GM18861 (cell line): ENCODE measurements at regions not wholly inside any gene's neighbourhood (a gene's known extent, or its start where the extent isn't known, plus 50 kb on each side); places are given as distances from the start of the nearest gene placed in this dataset.
"Not testable (repeated sequence)": the region's sequence is repeated elsewhere in the genome, so short reads cannot be mapped to it uniquely, and the experiment has no call there.

Experiments
- ATAC-seq: cut with Tn5 transposase; IDR thresholded peaks from one replicate; pipeline ENCODE4 v1.9.1; 2021; ENCODE audit not compliant: unreplicated experiment

DNA sequence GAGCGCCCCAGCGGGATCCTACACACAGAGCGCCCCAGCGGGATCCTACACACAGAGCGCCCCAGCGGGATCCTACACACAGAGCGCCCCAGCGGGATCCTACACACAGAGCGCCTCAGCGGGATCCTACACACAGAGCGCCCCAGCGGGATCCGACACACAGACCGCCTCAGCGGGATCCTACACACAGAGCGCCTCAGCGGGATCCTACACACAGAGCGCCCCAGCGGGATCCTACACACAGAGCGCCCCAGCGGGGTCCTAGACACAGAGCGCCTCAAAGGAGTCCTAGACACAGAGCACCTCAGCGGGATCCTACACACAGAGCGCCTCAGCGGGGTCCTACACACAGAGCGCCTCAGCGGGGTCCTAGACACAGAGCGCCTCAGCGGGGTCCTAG is 1352.7 kb downstream of the GATA3 start:
- ATAC-seq: not testable (repeated sequence)

- ATAC-seq: no peak
These were observed 1361.8 kb downstream of the GATA3 start for GRCh38 chr10:9416331-9416730.

DNA sequence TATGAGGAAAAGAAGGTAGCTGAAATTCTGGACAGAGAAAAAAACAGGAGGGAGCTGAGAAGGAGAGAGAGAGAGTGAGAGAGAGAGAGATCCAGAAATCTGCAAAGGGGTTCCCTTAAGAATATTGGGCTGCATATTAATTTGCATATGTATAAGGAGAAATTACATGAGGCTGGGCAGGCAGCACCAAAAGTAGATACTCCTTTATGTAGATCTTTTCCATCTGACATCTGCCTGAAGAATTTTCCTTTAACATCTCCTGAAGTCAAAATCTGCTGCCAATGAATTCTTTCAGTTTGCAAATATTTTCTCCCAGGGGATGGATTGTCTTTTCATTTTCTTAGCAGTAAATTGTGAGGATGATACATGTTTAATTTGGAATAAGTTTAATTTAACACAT is 1365.3 kb downstream of the GATA3 start:
- ATAC-seq: no peak

DNA sequence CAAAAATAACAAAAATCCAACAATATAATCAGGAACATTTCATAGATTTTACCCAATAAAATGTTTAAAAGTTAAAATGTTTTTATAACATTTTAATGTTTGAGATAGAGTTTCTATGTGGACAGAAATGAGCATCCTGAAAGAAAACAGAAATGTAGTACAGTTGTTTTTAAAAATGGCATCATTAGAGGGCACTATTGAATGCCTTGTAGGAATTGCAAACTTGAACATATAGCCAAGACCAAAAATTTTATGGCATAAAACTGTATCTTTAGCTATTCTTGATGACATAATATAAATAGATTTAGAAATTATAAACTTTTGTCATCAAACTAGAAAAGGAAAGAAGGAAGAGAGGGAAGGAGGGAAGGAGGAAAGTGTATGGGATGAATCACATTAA is 1372.7 kb downstream of the GATA3 start:
- ATAC-seq: no peak

GRCh38 chr10:9437131-9437530 is 1382.6 kb downstream of the GATA3 start:
- ATAC-seq: no peak

DNA sequence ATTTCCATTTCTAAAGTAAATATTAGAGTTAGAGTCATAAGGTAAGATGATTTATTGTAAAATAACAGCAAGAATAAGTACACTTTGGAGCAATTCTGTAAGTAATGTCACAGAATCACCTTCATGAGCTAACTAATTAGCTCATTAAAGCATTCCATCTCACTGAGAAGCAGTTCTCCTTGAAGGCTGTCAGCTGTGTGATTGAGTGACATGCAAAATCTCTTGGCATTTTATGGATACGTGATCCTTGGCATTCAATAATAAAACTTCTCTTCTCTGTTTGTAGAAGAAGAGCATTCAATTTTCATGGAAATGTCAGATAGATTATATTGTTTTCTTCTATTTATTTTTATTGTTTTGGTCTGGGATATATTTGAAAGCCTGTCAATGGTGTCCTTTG is 1389.3 kb downstream of the GATA3 start:
- ATAC-seq: no peak

GRCh38 chr10:9449530-9449929 is 1395.0 kb downstream of the GATA3 start:
- no peak for ATAC-seq

DNA sequence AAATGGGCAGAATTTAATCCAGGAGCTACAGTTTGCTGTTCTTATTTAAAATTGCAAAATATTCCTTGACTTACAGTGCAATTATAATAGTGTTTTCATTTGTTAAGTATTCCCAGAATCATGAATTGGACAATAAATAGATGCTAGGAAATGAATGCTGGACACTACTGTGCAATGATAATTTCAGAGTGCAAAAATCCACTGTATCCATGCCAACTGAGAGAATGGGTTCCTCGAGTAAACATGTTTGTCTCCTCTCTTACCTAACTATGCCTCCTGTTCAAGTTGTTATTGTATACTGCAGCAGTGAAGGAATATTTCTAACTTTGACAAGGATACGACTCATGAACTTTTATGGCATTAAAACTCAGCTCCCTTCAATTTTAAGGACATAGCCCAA is 1396.3 kb downstream of the GATA3 start:
- ATAC-seq: no peak

DNA sequence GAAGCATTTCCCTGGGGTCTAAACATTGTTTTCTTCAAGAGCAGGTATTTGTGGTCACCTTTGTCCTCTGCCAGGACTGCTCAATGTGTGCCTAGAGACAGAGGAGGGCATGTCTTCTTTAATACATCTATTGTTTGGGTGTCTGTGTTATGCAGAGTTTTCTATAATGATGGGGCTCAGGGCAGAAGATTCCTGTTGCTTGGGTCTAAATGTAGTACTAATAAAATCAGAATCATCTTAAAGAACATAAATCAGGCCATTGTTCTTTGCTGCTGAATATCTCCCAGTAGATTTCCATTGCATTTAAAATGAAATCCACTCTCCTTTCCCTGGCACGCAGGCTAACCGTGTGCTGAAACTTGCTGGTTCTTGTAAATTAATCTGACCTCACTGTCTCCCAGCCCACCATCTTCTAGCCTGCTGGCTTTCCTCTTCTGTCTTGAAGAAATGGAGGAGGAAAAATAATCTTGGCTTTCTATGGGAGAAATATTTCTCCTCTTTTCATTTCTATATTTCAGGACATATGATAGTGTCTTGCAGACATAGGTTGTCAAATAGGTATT is 1396.8 kb downstream of the GATA3 start:
- no peak for ATAC-seq

GRCh38 chr10:9452056-9452455 is 1397.6 kb downstream of the GATA3 start:
- no peak for ATAC-seq

GRCh38 chr10:9453871-9454270 is 1399.4 kb downstream of the GATA3 start:
- not testable (repeated sequence) for ATAC-seq

DNA sequence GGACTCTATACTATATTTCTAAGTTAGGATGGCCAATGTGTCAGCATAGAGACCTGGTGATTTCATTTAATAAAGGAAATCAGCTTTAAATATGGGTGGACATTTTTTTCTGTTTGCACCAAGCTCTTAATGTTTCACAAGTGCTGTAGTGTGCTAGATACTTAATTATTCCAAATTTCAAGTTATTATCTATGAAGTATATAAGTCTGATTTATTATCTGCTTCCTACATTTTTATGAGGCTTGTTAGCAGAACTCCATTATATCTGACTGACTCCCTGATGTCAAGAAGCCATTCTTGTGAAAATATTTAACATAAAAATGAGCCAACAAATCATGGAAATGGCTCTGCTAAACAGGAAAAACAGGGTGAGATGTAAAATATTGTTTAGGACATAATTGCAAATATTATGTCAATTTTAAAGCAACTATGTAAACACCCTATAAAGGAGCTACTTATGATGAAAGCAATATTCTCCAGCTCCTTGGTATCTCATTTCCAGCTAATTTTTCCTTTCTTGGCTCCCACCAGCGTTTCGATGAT is 1415.2 kb downstream of the GATA3 start:
- no peak for ATAC-seq

DNA sequence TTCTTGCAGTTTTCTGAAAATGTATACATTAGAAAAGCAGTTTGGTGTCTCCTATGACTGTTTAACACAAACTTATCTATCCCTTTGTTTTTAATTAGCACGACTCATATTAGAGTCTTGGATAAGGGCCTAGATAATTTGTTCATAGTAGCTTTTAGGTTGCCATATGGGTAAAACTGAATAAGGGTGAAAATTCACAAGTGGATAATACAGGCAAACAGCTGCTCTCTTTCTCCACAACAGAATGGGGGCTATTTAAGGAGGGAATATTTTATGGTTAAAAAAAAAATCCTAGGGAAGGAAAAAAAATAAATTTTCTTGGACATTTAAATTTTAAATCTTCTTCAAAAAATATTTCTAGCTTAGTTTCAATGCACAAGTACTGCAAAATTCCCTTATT is 1416.1 kb downstream of the GATA3 start:
- ATAC-seq: no peak

DNA sequence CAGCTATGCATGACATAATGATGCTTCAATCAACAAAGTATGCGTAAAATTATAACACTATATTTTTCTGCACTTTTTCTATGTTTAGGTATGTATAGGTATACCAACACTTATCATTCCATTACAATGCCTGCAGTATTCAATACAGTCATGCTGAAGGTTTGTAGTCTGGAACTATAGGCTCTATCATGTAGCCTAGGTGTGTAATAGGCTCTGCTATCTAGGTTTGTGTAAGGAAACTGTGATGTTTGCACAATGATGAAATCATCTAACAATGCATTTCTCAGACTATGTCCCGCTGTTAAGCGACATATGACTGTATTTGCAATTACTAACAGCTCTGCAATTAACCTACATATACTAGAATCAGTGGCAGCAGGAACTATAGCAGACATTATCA is 1447.5 kb downstream of the GATA3 start:
- no peak for ATAC-seq

DNA sequence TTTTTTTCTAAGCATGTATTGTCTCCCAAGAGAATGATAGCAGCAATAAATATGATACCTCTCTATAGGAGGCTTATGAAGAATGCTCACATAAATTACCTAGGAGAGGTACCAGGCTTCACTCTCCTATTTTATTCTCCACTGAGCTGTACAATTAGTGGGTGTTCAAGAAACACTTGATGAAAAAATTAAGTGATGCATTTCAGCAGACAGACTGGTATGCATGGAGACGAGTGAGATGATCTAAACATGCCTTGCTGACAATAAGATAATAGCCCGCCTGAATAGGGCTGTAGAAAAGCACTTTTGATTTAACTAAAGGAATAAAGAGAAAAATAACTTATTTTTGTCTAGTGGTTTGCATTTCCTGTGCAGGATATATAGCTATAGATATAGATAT is 1449.7 kb downstream of the GATA3 start:
- no peak for ATAC-seq

DNA sequence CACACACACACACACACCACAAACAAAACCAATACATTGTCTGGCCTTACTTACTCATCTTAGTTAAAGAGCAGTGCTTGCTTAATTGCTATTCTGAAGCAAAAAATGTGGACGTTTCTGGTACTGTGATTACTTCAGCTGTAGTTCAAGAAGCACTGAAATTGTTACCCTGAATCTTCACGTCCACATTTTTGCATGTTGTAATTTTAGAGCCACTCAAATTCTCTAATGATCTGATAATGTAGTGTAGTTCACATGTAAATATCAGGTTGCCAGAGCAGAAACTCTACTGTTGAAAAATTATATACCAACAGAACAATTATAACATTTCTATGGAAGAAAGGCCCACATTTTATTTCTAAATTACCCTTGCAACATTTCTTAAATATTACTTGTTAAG is 1451.1 kb downstream of the GATA3 start:
- ATAC-seq: no peak

DNA sequence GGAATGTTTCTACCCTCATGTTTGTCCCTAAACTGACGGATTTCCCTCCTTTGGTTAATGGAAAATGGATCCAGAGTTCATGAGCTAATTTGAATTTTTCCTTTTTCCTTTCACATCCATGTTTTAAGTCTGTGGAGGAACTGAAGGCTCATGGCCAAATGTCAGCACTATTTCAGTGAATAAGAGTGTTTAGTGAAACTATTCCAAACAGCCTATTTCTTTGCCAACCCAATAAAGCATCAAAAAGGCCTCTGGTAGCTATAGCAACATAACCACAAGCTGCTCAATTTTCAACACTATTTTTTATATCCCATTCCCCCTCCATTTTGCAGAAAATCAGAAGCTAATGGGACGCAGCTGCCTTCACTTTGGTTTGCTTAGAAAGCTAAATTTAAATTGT is 1454.1 kb downstream of the GATA3 start:
- no peak for ATAC-seq

- no peak for ATAC-seq
These were observed 1456.1 kb downstream of the GATA3 start for GRCh38 chr10:9510626-9511025.

DNA sequence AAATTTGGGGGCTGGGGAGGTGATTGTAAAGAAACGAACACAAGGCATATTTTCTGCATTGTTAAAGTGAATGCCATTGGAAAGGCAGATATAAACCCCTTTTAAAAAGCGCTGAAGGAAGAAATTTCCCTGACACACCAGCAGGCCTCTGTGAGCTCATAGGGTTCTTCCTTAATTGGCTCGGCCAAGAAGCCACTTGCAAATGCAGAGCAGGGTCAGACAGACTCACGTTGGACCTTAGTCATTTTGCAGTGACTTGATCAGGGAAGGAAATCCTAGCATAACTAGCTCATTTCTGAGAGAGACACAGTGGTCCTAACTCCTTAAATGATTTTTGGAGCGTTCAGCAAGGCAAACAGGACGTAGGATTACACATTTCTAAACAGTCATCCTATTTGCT is 1461.4 kb downstream of the GATA3 start:
- no peak for ATAC-seq

DNA sequence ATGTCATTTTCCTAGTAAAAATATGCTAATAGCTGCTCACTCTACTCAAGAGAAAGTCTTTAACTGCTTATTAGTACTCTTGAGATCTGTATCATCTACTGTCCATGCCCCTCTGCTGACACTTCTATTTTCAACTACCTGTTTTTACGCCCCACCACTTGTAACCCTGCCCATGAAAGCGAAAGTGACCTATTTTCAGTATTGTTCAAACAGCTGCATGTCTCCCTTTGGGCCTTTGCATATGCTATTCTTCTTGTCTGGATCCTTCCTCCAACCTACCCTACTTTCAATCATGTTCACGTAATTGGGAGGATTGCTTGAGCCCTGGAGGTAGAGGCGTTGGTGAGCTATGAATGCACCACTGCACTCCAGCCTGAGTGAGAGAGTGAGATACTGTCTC is 1481.3 kb downstream of the GATA3 start:
- no peak for ATAC-seq

DNA sequence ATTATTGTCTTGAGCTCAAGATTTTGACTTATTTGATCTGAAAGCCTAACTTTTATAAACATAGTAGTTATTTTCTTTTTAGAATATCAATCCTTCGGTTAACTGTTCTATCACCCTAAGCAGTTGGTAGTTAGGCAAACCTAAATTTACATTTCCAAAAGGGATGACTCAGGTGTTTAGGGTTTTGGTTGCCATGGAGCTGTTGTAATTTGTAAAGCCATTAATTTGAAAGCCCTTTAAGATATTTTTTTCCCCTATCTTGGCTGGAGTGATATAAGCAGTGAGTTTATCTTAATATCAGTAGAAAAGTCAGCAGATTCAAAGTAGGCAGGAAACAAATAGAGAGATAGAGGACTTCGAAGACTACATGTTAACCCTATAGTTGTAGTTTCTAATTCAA is 1472.6 kb upstream of the CELF2 start:
- no peak for ATAC-seq

GRCh38 chr10:9547936-9548904 is 1469.5 kb upstream of the CELF2 start:
- ATAC-seq: no peak
